Glutamatergic neuron (in vitro differentiated cells): ENCODE measurements at regions not wholly inside any gene's neighbourhood (a gene's known extent, or its start where the extent isn't known, plus 50 kb on each side); places are given as distances from the start of the nearest gene placed in this dataset.
A peak's percentile ranks its signal among the peaks of the same experiment; 100 is the strongest.

ENCODE experiments used
- DNase-seq: peaks from one replicate; pipeline ENCODE4 v3.0.0; 2022
- H3K27ac Mint-ChIP-seq: one replicate; pipeline ENCODE4 v1.8.0; 2020; ENCODE audit warnings: mild to moderate bottlenecking, mixed read lengths, inconsistent platforms; ENCODE audit not compliant: unreplicated experiment
- H3K27me3 Mint-ChIP-seq: one replicate; pipeline ENCODE4 v1.8.0; 2020; ENCODE audit warnings: mild to moderate bottlenecking, moderate library complexity, mixed read lengths, inconsistent platforms; ENCODE audit not compliant: unreplicated experiment
- H3K36me3 Mint-ChIP-seq: one replicate; pipeline ENCODE4 v1.8.0; 2020; ENCODE audit warnings: mild to moderate bottlenecking, mixed read lengths, inconsistent platforms; ENCODE audit not compliant: unreplicated experiment
- H3K4me1 Mint-ChIP-seq: one replicate; pipeline ENCODE4 v1.8.0; 2020; ENCODE audit warnings: mild to moderate bottlenecking, low read depth, mixed read lengths, inconsistent platforms; ENCODE audit not compliant: unreplicated experiment
- H3K4me3 Mint-ChIP-seq: one replicate; pipeline ENCODE4 v1.8.0; 2020; ENCODE audit warnings: mild to moderate bottlenecking, mixed read lengths, inconsistent platforms; ENCODE audit not compliant: unreplicated experiment
- H3K9me3 Mint-ChIP-seq: one replicate; pipeline ENCODE4 v1.8.0; 2020; ENCODE audit warnings: mild to moderate bottlenecking, moderate library complexity, mixed read lengths, inconsistent platforms; ENCODE audit not compliant: unreplicated experiment
- CTCF ChIP-seq: fragments of 200-600 bp; sonication (generic); IDR thresholded peaks from one replicate; pipeline ENCODE4 v1.5.0; 2021; ENCODE audit not compliant: partially characterized antibody, unreplicated experiment

GRCh38 chr22:27561286-27561904, 240.2 kb downstream of the MN1 start:
- peaks cover 9% of the 10 kb centered on the region for H3K36me3 Mint-ChIP-seq
- DNase-seq = peak; percentile 43
- no peak for TF ChIP-seq CTCF
- H3K27me3 Mint-ChIP-seq = peaks cover 7% of the 10 kb centered on the region
- no peak overlapping the region for H3K4me3 Mint-ChIP-seq
- peaks cover 4% of the 10 kb centered on the region for H3K9me3 Mint-ChIP-seq
- no peak overlapping the region for H3K27ac Mint-ChIP-seq
- peaks cover 2% of the 10 kb centered on the region for H3K4me1 Mint-ChIP-seq

DNA sequence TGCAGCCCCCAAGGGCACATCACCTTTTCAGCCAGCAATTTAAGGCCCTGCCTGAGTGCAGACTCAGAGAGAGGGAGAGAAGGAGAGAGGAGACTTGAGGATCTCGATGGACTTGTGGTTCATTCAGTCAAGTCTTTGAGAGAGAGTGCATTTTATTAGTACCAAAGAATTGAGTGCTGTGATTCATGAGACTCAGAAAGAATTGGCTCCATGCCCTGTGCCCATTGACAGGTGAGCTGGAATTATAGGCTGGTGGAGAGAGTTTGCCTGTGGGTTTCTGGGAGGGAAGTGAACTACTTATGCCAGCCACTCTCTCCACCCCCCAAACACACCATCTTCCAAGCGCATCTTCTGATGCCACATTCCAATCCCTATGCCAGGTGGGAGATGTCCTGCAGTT, 236.8 kb downstream of the MN1 start:
- no peak for DNase-seq
- Mint-ChIP-seq H3K27me3 (peaks cover 20% of the 10 kb centered on the region), H3K9me3 (peaks cover 7% of the 10 kb centered on the region), H3K4me1 (peaks cover 16% of the 10 kb centered on the region), H3K27ac (no peak overlapping the region), H3K36me3 (peaks cover 9% of the 10 kb centered on the region), H3K4me3 (no peak overlapping the region)
- no peak for TF ChIP-seq CTCF

DNA sequence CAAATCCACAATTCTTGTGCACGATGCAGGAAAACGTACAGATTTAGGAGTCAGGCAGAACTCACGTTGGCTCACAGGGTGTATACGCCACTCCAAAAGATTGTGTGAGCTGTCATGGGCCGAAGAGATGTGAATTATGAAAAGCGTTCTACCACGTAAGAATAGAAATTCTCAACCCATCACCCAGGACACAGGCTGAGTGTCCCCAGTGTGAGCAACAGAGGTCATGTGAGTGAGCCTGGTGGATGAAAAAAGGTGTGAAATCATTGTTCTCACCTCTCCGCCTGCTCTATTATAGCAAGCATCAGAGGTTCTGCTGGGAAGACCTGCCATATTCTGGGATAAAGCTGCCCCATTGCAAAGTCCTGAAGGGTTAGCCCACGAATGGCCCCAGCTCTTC, 235.0 kb downstream of the MN1 start:
- peaks cover 14% of the 10 kb centered on the region for H3K4me1 Mint-ChIP-seq

DNA sequence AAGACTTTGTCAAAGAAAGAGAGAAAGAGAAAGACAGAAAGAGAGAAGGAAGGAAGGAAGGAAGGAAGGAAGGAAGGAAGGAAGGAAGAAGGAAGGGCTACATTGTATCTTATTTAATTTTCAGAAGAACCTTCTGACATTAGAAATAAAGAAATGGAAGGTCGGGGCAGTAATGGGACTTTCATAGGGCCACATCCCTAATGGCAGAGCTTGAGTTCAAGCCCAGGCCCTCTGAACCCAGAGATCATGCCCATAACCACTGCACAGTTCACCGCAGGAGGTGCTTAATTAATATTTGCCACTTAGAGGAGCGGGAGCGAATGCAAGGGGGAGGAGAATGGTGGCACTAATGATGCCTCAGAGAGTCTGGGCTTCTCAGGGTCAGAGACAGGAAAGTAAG, 233.3 kb downstream of the MN1 start:
- H3K4me1 Mint-ChIP-seq = peaks cover 16% of the 10 kb centered on the region
- H3K27ac Mint-ChIP-seq = peak overlapping the region; percentile 38
- no peak for DNase-seq
- H3K36me3 Mint-ChIP-seq = peaks cover 12% of the 10 kb centered on the region
- H3K9me3 Mint-ChIP-seq = peaks cover 13% of the 10 kb centered on the region
- H3K27me3 Mint-ChIP-seq = peaks cover 24% of the 10 kb centered on the region
- peak overlapping the region; percentile 34 for H3K4me3 Mint-ChIP-seq
- TF ChIP-seq CTCF = no peak

More for the DNA sequence above, 235.0 kb downstream of the MN1 start:
- Mint-ChIP-seq H3K27me3 (peaks cover 23% of the 10 kb centered on the region), H3K27ac (no peak overlapping the region), H3K36me3 (peaks cover 9% of the 10 kb centered on the region), H3K9me3 (peaks cover 10% of the 10 kb centered on the region), H3K4me3 (no peak overlapping the region)
- no peak for TF ChIP-seq CTCF
- no peak for DNase-seq

- TF ChIP-seq CTCF = no peak
- peaks cover 26% of the 10 kb centered on the region for H3K27me3 Mint-ChIP-seq
- H3K9me3 Mint-ChIP-seq = peaks cover 13% of the 10 kb centered on the region
- H3K27ac Mint-ChIP-seq = no peak overlapping the region
- no peak for DNase-seq
- H3K36me3 Mint-ChIP-seq = peaks cover 9% of the 10 kb centered on the region
- peaks cover 17% of the 10 kb centered on the region for H3K4me1 Mint-ChIP-seq
- H3K4me3 Mint-ChIP-seq = no peak overlapping the region
These were observed 229.9 kb downstream of the MN1 start for GRCh38 chr22:27571463-27572277.
